Neural progenitor cell (in vitro differentiated cells): ENCODE measurements at regions not wholly inside any gene's neighbourhood (a gene's known extent, or its start where the extent isn't known, plus 50 kb on each side); places are given as distances from the start of the nearest gene placed in this dataset.

Source experiments
- DNase-seq: peaks from one replicate; pipeline ENCODE4 v3.0.0-alpha.2; 2016; ENCODE audit warnings: low spot score
- H2AFZ ChIP-seq: fragments of 200-600 bp; sonication (generic); replicated peaks from 2 replicates; pipeline ENCODE4 v1.6.1; 2016; ENCODE audit warnings: antibody characterized with exemption
- H3F3A ChIP-seq: fragments of 200-600 bp; sonication (generic); 2 replicates; pipeline ENCODE4 v1.6.1; 2016; ENCODE audit warnings: antibody characterized with exemption, low read depth
- H3K27ac ChIP-seq: fragments of 200-600 bp; sonication (generic); 2 replicates; pipeline ENCODE4 v1.5.1; 2016; ENCODE audit warnings: mild to moderate bottlenecking
- H3K27me3 ChIP-seq: fragments of 200-600 bp; sonication (generic); 2 replicates; pipeline ENCODE4 v1.6.1; 2016; ENCODE audit warnings: mild to moderate bottlenecking, moderate library complexity
- H3K36me3 ChIP-seq: fragments of 200-600 bp; sonication (generic); 2 replicates; pipeline ENCODE4 v1.5.1; 2016
- H3K4me1 ChIP-seq: fragments of 200-600 bp; sonication (generic); 2 replicates; pipeline ENCODE4 v1.6.1; 2016; ENCODE audit warnings: mixed run types
- H3K4me2 ChIP-seq: fragments of 200-600 bp; sonication (generic); 2 replicates; pipeline ENCODE4 v1.6.1; 2016
- H3K4me3 ChIP-seq: fragments of 200-600 bp; sonication (generic); 2 replicates; pipeline ENCODE4 v1.5.1; 2016
- H3K79me2 ChIP-seq: fragments of 200-600 bp; sonication (generic); 2 replicates; pipeline ENCODE4 v1.6.1; 2016; ENCODE audit warnings: low read depth
- H3K9ac ChIP-seq: fragments of 200-600 bp; sonication (generic); 2 replicates; pipeline ENCODE4 v1.6.1; 2016
- H3K9me3 ChIP-seq: fragments of 200-600 bp; sonication (generic); 2 replicates; pipeline ENCODE4 v1.5.1; 2016; ENCODE audit warnings: low read depth
- H4K20me1 ChIP-seq: fragments of 200-600 bp; sonication (generic); 2 replicates; pipeline ENCODE4 v1.6.1; 2016; ENCODE audit warnings: low read depth
- H3K27ac Mint-ChIP-seq: 3 replicates; pipeline ENCODE4 v1.8.0; 2021; ENCODE audit warnings: mixed read lengths
- H3K27me3 Mint-ChIP-seq: 2 replicates; pipeline ENCODE4 v1.8.0; 2022; ENCODE audit warnings: low read depth, mild to moderate bottlenecking, inconsistent platforms, moderate library complexity, mixed read lengths; ENCODE audit not compliant: insufficient read depth
- H3K36me3 Mint-ChIP-seq: 3 replicates; pipeline ENCODE4 v1.8.0; 2021; ENCODE audit warnings: mixed read lengths
- H3K4me1 Mint-ChIP-seq: 3 replicates; pipeline ENCODE4 v1.8.0; 2021; ENCODE audit warnings: mixed read lengths
- H3K4me3 Mint-ChIP-seq: 3 replicates; pipeline ENCODE4 v1.8.0; 2021; ENCODE audit warnings: mild to moderate bottlenecking, moderate library complexity, mixed read lengths
- H3K9me3 Mint-ChIP-seq: 3 replicates; pipeline ENCODE4 v1.8.0; 2020; ENCODE audit warnings: mixed read lengths
- EZH2 ChIP-seq: fragments of 200-600 bp; sonication (generic); IDR thresholded peaks from 2 replicates; pipeline ENCODE4 v1.6.1; 2017; ENCODE audit warnings: antibody characterized with exemption, mild to moderate bottlenecking, moderate library complexity
- EZH2phosphoT487 ChIP-seq: fragments of 200-600 bp; sonication (generic); IDR thresholded peaks from 2 replicates; pipeline ENCODE4 v1.6.1; 2017; ENCODE audit warnings: antibody characterized with exemption
- TF ChIP-seq, protein P1 (sequence below): fragments of 200-600 bp; sonication (generic); IDR thresholded peaks from 2 replicates; pipeline ENCODE4 v1.5.1; 2017; ENCODE audit warnings: antibody characterized with exemption, mild to moderate bottlenecking

- H3K27ac ChIP-seq = no peak overlapping the region
- Mint-ChIP-seq H3K36me3 (no peaks in the 10 kb centered on the region), H3K27ac (no peak overlapping the region), H3K9me3 (peaks cover 5% of the 10 kb centered on the region), H3K4me3 (no peak overlapping the region), H3K4me1 (no peaks in the 10 kb centered on the region), H3K27me3 (peaks cover 2% of the 10 kb centered on the region)
- H3F3A ChIP-seq = no peaks in the 10 kb centered on the region
- H4K20me1 ChIP-seq = no peaks in the 10 kb centered on the region
- H3K9me3 ChIP-seq = no peaks in the 10 kb centered on the region
- no peaks in the 10 kb centered on the region for H3K79me2 ChIP-seq
- TF ChIP-seq EZH2phosphoT487 (no peak), EZH2 (no peak)
- TF ChIP-seq, protein P1, sequence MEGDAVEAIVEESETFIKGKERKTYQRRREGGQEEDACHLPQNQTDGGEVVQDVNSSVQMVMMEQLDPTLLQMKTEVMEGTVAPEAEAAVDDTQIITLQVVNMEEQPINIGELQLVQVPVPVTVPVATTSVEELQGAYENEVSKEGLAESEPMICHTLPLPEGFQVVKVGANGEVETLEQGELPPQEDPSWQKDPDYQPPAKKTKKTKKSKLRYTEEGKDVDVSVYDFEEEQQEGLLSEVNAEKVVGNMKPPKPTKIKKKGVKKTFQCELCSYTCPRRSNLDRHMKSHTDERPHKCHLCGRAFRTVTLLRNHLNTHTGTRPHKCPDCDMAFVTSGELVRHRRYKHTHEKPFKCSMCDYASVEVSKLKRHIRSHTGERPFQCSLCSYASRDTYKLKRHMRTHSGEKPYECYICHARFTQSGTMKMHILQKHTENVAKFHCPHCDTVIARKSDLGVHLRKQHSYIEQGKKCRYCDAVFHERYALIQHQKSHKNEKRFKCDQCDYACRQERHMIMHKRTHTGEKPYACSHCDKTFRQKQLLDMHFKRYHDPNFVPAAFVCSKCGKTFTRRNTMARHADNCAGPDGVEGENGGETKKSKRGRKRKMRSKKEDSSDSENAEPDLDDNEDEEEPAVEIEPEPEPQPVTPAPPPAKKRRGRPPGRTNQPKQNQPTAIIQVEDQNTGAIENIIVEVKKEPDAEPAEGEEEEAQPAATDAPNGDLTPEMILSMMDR = no peak
- no peak overlapping the region for H3K4me2 ChIP-seq
- H2AFZ ChIP-seq = no peak overlapping the region
- DNase-seq = no peak
- H3K27me3 ChIP-seq = no peaks in the 10 kb centered on the region
- no peak overlapping the region for H3K4me3 ChIP-seq
- H3K36me3 ChIP-seq = no peaks in the 10 kb centered on the region
- H3K9ac ChIP-seq = no peak overlapping the region
- H3K4me1 ChIP-seq = no peaks in the 10 kb centered on the region
These were observed 189.0 kb upstream of the EGFLAM start for GRCh38 chr5:38069360-38069759.

- Mint-ChIP-seq H3K36me3 (no peaks in the 10 kb centered on the region), H3K4me1 (no peaks in the 10 kb centered on the region), H3K27me3 (no peaks in the 10 kb centered on the region), H3K9me3 (peaks cover 5% of the 10 kb centered on the region), H3K4me3 (no peak overlapping the region), H3K27ac (no peak overlapping the region)
- H3K79me2 ChIP-seq = no peaks in the 10 kb centered on the region
- no peak for DNase-seq
- H2AFZ ChIP-seq = no peak overlapping the region
- no peaks in the 10 kb centered on the region for H3K4me1 ChIP-seq
- no peak overlapping the region for H3K4me3 ChIP-seq
- H3K27ac ChIP-seq = no peak overlapping the region
- no peaks in the 10 kb centered on the region for H3K27me3 ChIP-seq
- no peak overlapping the region for H3K9ac ChIP-seq
- TF ChIP-seq EZH2 (no peak), EZH2phosphoT487 (no peak)
- TF ChIP-seq, protein P1 = no peak
- no peaks in the 10 kb centered on the region for H3F3A ChIP-seq
- no peaks in the 10 kb centered on the region for H3K36me3 ChIP-seq
- no peak overlapping the region for H3K4me2 ChIP-seq
- H3K9me3 ChIP-seq = no peaks in the 10 kb centered on the region
- H4K20me1 ChIP-seq = no peaks in the 10 kb centered on the region
These were observed 198.0 kb upstream of the EGFLAM start for GRCh38 chr5:38060354-38060753.

DNA sequence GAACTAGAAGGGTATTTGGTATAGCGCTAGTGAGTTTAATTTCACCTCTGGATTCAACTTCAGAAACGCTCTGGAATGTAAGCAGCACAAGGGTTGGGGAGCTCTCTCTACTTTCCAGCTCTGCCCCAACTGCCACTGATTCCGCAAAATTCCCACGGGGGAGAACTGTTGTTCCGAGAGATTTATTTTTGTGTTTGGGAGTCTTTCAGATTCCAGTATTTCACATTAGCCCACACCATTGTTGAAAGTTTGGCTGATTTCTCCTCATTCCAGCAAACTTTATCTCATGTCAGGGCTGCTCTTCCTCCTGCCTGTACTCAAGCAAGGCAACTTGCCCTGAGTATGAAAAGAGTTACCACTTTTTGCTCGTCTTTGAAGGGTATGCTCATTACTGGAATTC lies 198.5 kb upstream of the EGFLAM start:
- TF ChIP-seq, protein P1 = no peak
- no peak for TF ChIP-seq EZH2
- no peak for TF ChIP-seq EZH2phosphoT487
- DNase-seq = no peak
- Mint-ChIP-seq H3K9me3 (peaks cover 5% of the 10 kb centered on the region), H3K27me3 (no peaks in the 10 kb centered on the region), H3K27ac (no peak overlapping the region), H3K4me3 (no peak overlapping the region), H3K36me3 (no peaks in the 10 kb centered on the region), H3K4me1 (no peaks in the 10 kb centered on the region)
- Histone ChIP-seq H2AFZ (no peak overlapping the region), H3K36me3 (no peaks in the 10 kb centered on the region), H3K4me3 (no peak overlapping the region), H3F3A (no peaks in the 10 kb centered on the region), H3K27ac (no peak overlapping the region), H3K79me2 (no peaks in the 10 kb centered on the region), H3K9me3 (no peaks in the 10 kb centered on the region), H3K4me2 (no peak overlapping the region), H3K4me1 (no peaks in the 10 kb centered on the region), H3K27me3 (no peaks in the 10 kb centered on the region), H4K20me1 (no peaks in the 10 kb centered on the region), H3K9ac (no peak overlapping the region)
